Upper lobe of right lung (tissue), 1 donor: ENCODE measurements at regions not wholly inside any gene's neighbourhood (a gene's known extent, or its start where the extent isn't known, plus 50 kb on each side); places are given as distances from the start of the nearest gene placed in this dataset.
"Not testable (repeated sequence)": the region's sequence is repeated elsewhere in the genome, so short reads cannot be mapped to it uniquely, and the experiment has no call there.

Source experiments
- ATAC-seq: fragments of 200-7000 bp; cut with Tn5 transposase; one replicate; pipeline ENCODE4 v1.9.1; 2020; ENCODE audit warnings: mild to moderate bottlenecking, moderate library complexity
- DNase-seq: peaks from one replicate; pipeline ENCODE4 v3.0.0-alpha.2; 2020
- H3K27ac ChIP-seq: fragments of 200-600 bp; one replicate; pipeline ENCODE4 v1.8.0; 2022
- H3K27me3 ChIP-seq: fragments of 200-600 bp; one replicate; pipeline ENCODE4 v1.8.0; 2022; ENCODE audit warnings: mild to moderate bottlenecking
- H3K36me3 ChIP-seq: fragments of 200-600 bp; one replicate; pipeline ENCODE4 v1.8.0; 2022
- H3K4me1 ChIP-seq: fragments of 200-600 bp; one replicate; pipeline ENCODE4 v1.8.0; 2022
- H3K4me3 ChIP-seq: fragments of 200-600 bp; one replicate; pipeline ENCODE4 v1.8.0; 2022; ENCODE audit warnings: mild to moderate bottlenecking
- H3K9me3 ChIP-seq: fragments of 200-600 bp; one replicate; pipeline ENCODE4 v1.8.0; 2022
- intact Hi-C: fragments of 100-400 bp; cut with DNase I; formaldehyde crosslinking; loops from one replicate; pipeline ENCODE4 v1.11.0; 2022
- TF ChIP-seq, protein P1 (sequence below): fragments of 200-600 bp; IDR thresholded peaks from one replicate; pipeline ENCODE4 v1.8.0; 2022; ENCODE audit warnings: antibody characterized with exemption
- donor health status: DM: no; HTN: yes; CAD: no; lungs with severe emphysema.

DNA sequence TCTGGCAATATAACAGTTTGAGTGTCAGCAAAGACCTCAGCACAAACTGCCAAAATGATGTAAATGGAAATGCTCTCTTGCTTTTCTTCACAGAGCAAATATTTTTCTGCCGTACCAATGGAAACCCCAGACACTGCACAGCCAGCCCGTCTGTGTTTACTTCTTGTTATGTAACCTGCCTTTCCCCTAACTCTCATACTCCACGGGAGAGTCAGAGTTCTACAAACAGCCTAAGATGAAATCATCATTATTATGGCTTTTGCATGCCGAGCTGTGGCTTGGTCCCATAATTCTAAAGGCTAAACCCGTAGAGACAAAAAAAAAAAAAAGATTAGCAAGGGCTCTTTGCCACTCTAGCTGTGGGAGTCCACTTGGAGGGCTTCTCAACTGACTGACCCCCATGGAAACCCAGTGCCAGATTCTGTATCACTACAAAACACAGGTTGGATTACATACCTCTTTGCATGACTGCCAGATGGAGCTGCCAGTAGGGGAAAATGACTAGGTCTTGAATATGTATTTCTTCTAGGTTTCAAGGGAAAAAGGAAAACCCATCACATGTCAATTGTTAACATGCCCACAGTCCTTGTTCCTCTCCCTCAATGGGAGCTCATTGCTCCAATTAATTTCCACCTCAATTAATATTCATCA is 197.2 kb upstream of the CNKSR2 start:
- intact Hi-C loops: no loop called here
- Histone ChIP-seq H3K4me1 (no peaks in the 10 kb centered on the region), H3K4me3 (no peak overlapping the region), H3K9me3 (no peaks in the 10 kb centered on the region), H3K27me3 (no peaks in the 10 kb centered on the region), H3K36me3 (no peaks in the 10 kb centered on the region), H3K27ac (no peak overlapping the region)
- TF ChIP-seq, protein P1, sequence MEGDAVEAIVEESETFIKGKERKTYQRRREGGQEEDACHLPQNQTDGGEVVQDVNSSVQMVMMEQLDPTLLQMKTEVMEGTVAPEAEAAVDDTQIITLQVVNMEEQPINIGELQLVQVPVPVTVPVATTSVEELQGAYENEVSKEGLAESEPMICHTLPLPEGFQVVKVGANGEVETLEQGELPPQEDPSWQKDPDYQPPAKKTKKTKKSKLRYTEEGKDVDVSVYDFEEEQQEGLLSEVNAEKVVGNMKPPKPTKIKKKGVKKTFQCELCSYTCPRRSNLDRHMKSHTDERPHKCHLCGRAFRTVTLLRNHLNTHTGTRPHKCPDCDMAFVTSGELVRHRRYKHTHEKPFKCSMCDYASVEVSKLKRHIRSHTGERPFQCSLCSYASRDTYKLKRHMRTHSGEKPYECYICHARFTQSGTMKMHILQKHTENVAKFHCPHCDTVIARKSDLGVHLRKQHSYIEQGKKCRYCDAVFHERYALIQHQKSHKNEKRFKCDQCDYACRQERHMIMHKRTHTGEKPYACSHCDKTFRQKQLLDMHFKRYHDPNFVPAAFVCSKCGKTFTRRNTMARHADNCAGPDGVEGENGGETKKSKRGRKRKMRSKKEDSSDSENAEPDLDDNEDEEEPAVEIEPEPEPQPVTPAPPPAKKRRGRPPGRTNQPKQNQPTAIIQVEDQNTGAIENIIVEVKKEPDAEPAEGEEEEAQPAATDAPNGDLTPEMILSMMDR: no peak
- ATAC-seq (peak; percentile 55), DNase-seq (no peak)

DNA sequence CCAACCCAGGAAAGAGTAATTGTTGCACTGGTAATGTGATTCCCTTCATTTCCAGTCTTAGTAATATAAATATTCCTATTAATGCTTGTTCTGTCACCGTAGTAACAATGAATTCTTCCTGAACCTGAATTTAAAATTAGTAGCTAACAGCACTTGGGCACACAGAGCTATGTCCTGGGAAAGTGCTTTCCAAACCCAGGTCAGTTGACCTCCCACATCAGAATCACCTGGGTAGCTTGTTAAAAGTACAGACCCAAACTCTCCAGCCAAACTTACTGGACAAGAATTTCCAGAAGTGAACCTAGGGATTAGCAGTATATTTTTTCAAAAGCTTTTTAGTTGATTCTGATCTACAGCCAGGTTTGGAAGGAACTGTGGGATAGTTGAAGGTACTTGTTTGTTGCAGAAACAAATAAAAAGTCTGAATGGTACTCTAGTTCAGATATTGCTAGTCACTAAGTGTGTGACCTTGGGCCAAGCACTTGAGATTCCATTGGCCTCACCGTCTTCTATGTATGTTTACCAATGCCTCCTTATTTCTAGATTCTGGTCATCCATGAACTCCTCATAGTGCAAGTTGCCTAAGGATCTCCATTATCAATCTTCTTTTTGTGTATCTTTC is 192.9 kb upstream of the CNKSR2 start:
- no peaks in the 10 kb centered on the region for H3K27me3 ChIP-seq
- DNase-seq: no peak
- ATAC-seq: peak; percentile 46

DNA sequence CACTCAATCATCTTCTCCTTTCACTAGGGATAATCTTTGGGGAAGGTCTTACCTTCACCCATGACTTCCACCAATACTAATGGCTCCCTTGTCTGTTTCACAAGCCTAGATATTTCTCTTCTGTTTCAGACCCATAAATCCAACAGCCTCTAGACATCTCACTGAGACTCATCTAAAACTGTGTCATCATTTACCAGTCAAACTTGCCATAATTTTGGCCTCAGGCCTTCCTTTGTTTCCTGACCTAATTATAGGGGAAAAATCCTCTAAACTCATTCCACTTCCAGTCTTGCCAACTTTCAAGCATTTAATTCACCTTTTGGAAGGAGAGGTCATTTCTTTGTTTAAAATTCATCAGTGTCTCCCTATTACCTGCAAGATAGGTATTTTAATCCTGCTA is 181.0 kb upstream of the CNKSR2 start:
- Histone ChIP-seq H3K27ac (no peak overlapping the region), H3K4me3 (no peak overlapping the region), H3K36me3 (no peaks in the 10 kb centered on the region), H3K27me3 (no peaks in the 10 kb centered on the region), H3K9me3 (no peaks in the 10 kb centered on the region), H3K4me1 (no peaks in the 10 kb centered on the region)
- TF ChIP-seq, protein P1: no peak
- DNase-seq: no peak
- no peak for ATAC-seq
- intact Hi-C loops: no loop called here

More for the DNA sequence above, 192.9 kb upstream of the CNKSR2 start:
- H3K9me3 ChIP-seq: no peaks in the 10 kb centered on the region
- H3K27ac ChIP-seq: no peak overlapping the region
- no peaks in the 10 kb centered on the region for H3K4me1 ChIP-seq
- TF ChIP-seq, protein P1: no peak
- no peak overlapping the region for H3K4me3 ChIP-seq
- H3K36me3 ChIP-seq: no peaks in the 10 kb centered on the region
- intact Hi-C loops: no loop called here

DNA sequence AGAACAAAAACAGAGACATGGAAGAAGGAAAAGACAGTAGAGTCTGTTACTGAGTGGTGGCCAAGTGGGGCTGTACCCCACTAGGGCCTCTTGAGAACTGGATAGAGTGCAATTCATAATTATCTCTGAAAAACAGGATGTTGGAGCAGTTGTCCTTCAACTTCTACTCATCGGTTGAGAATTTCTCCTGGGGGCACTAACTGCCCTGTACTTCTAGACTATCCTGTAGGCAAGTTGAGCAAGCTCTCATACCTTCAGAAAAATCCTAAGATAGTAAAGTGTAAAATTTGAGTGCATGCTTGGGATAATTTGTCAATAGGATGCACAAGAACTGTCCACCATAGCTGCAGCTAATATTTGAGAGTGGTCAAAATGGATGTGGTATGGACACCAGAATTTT is 179.7 kb upstream of the CNKSR2 start:
- TF ChIP-seq, protein P1: no peak
- Histone ChIP-seq H3K36me3 (no peaks in the 10 kb centered on the region), H3K27ac (no peak overlapping the region), H3K9me3 (no peaks in the 10 kb centered on the region), H3K4me1 (no peaks in the 10 kb centered on the region), H3K27me3 (no peaks in the 10 kb centered on the region), H3K4me3 (no peak overlapping the region)
- no peak for DNase-seq
- intact Hi-C loops: no loop called here
- no peak for ATAC-seq

DNA sequence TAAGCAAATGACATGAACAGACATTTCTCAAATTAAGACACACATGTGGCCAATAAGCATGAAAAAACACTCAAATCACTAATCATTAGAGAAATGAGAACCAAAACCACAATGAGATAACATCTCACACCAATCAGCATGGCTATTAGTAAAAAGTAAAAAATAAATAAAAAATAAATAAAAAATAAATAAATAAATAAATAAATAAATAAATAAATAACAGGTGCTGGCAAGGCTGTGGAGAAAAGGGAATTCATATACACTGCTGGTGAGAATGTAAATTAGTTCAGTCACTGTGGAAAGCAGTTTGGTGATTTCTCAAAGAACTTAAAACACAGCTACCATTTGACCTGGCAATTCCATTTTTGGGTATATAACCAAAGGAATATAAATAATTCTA is 167.1 kb upstream of the CNKSR2 start:
- TF ChIP-seq, protein P1: no peak
- Histone ChIP-seq H3K27ac (no peak overlapping the region), H3K36me3 (no peaks in the 10 kb centered on the region), H3K27me3 (no peaks in the 10 kb centered on the region), H3K4me3 (no peak overlapping the region), H3K4me1 (no peaks in the 10 kb centered on the region), H3K9me3 (no peaks in the 10 kb centered on the region)
- DNase-seq (no peak), ATAC-seq (no peak)
- intact Hi-C loops: no loop called here

DNA sequence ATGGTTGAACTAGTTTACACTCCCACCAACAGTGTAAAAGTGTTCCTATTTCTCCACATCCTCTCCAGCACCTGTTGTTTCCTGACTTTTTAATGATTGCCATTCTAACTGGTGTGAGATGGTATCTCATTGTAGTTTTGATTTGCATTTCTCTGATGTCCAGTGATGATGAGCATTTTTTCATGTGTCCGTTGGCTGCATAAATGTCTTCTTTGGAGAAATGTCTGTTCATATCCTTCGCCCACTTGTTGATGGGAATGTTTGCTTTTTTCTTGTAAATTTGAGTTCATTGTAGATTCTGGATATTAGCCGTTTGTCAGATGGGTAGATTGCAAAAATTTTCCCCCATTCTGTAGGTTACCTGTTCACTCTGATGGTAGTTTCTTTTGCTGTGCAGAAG is 155.0 kb upstream of the CNKSR2 start:
- H3K4me1 ChIP-seq, intact Hi-C loops, DNase-seq, ATAC-seq, H3K9me3 ChIP-seq, H3K27me3 ChIP-seq, H3K27ac ChIP-seq, H3K36me3 ChIP-seq, H3K4me3 ChIP-seq: not testable (repeated sequence)
